ENCODE measurements at regions not wholly inside any gene's neighbourhood (a gene's known extent, or its start where the extent isn't known, plus 50 kb on each side); places are given as distances from the start of the nearest gene placed in this dataset.

DNA sequence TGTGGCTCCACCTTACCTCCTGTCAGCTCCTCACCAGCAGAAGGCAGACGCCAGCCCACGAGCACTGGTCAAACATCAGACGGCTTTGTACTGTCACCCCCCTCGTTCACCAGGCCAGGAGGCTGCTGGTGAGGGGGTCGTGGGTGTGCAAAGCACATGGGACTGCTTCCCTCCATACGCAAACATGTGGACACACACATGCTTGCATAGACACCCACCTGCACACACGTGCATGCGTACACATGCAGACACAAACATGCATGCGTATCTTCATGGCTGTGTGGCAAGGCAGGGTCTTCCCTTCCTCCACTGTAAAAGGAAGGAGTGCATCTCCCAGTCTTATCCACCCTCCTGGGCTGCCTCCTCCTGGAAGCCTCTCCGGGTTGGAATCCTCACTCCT is 178.5 kb downstream of the OLFM1 start:
- TF ChIP-seq, protein P1, sequence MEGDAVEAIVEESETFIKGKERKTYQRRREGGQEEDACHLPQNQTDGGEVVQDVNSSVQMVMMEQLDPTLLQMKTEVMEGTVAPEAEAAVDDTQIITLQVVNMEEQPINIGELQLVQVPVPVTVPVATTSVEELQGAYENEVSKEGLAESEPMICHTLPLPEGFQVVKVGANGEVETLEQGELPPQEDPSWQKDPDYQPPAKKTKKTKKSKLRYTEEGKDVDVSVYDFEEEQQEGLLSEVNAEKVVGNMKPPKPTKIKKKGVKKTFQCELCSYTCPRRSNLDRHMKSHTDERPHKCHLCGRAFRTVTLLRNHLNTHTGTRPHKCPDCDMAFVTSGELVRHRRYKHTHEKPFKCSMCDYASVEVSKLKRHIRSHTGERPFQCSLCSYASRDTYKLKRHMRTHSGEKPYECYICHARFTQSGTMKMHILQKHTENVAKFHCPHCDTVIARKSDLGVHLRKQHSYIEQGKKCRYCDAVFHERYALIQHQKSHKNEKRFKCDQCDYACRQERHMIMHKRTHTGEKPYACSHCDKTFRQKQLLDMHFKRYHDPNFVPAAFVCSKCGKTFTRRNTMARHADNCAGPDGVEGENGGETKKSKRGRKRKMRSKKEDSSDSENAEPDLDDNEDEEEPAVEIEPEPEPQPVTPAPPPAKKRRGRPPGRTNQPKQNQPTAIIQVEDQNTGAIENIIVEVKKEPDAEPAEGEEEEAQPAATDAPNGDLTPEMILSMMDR (IDR thresholded peaks at IDR 0.05), result no peak
- no peak for TF ChIP-seq POLR2A (IDR thresholded peaks at IDR 0.05)
